Cardiac fibroblast (primary cell): ENCODE measurements at regions not wholly inside any gene's neighbourhood (a gene's known extent, or its start where the extent isn't known, plus 50 kb on each side); places are given as distances from the start of the nearest gene placed in this dataset.

ENCODE experiments used
- DNase-seq, 2 donors: peaks; one replicate each; pipeline versions ENCODE4 v3.0.0 to v3.0.0-alpha.2; 2010; ENCODE audit warnings: low read depth in 2 of 2
- H3K4me3 ChIP-seq, 2 donors: replicated peaks in 1 of 2; 1 replicate in 1 of 2; 2 replicates in 1 of 2; pipeline ENCODE4 v1.5.1; 2011; ENCODE audit warnings: low read depth in 2 of 2, low read length in 2 of 2, mild to moderate bottlenecking in 2 of 2, moderate library complexity in 1 of 2
- TF ChIP-seq, protein P1 (sequence below): IDR thresholded peaks from one replicate; pipeline ENCODE4 v1.5.1; 2011; ENCODE audit warnings: low read depth, mild to moderate bottlenecking, low read length, inconsistent platforms

GRCh38 chr4:178395798-178396197, 953.6 kb upstream of the AGA start:
- TF ChIP-seq, protein P1, sequence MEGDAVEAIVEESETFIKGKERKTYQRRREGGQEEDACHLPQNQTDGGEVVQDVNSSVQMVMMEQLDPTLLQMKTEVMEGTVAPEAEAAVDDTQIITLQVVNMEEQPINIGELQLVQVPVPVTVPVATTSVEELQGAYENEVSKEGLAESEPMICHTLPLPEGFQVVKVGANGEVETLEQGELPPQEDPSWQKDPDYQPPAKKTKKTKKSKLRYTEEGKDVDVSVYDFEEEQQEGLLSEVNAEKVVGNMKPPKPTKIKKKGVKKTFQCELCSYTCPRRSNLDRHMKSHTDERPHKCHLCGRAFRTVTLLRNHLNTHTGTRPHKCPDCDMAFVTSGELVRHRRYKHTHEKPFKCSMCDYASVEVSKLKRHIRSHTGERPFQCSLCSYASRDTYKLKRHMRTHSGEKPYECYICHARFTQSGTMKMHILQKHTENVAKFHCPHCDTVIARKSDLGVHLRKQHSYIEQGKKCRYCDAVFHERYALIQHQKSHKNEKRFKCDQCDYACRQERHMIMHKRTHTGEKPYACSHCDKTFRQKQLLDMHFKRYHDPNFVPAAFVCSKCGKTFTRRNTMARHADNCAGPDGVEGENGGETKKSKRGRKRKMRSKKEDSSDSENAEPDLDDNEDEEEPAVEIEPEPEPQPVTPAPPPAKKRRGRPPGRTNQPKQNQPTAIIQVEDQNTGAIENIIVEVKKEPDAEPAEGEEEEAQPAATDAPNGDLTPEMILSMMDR = no peak

GRCh38 chr4:178412455-178412854, 970.2 kb upstream of the AGA start:
- TF ChIP-seq, protein P1 = no peak
- no peak for DNase-seq
- no peak overlapping the region for H3K4me3 ChIP-seq

More at GRCh38 chr4:178395798-178396197, 953.6 kb upstream of the AGA start:
- no peak overlapping the region for H3K4me3 ChIP-seq
- no peak for DNase-seq

DNA sequence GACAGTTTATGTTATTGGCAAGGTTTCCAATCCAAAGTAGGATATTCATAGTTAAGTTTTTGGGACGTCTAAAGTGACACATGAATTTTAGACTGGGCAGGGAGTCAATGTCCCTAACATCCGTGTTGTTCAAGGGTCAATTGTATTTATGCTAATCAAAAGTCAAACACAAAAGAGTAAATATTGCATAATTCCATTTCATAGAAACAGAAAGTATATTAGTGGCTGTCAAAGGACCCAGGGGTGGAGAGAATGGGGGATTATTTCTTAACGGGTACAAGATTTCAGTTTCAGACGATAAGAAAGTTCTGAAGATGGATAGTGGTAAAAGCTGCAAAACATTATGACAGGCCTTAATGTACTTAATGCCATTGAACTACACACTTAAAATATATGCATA, 971.8 kb upstream of the AGA start:
- TF ChIP-seq, protein P1 = no peak
- no peak for DNase-seq
- H3K4me3 ChIP-seq = no peak overlapping the region

- no peak for DNase-seq
- TF ChIP-seq, protein P1 = no peak
- no peak overlapping the region for H3K4me3 ChIP-seq
Observed at GRCh38 chr4:178414881-178415446, 972.7 kb upstream of the AGA start.

GRCh38 chr4:178415925-178416324, 973.7 kb upstream of the AGA start:
- no peak for DNase-seq
- no peak overlapping the region for H3K4me3 ChIP-seq
- TF ChIP-seq, protein P1 = no peak

- DNase-seq = no peak
- TF ChIP-seq, protein P1 = no peak
Observed at GRCh38 chr4:178423366-178423765, 981.1 kb upstream of the AGA start.

DNA sequence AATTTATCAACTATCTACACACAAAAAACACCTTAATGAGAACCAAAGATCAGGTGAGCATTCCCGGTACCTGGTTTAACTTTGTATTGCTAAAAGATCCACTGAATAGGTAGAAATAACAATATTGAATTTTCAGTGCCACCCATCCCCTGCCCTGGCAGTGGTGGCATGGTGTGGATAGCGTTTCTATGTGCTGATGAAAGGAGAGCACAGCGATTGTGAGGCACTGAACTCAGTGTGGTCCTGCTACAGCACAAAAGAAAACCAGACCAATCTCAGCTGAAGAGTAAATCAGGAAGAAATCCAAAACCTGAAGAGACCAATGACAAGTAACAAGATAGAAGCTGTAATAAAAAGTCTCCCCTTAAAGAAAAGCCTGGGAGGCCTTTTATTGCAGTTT, 984.6 kb upstream of the AGA start:
- TF ChIP-seq, protein P1 = no peak
- DNase-seq = no peak
- no peak overlapping the region for H3K4me3 ChIP-seq

More at GRCh38 chr4:178423366-178423765, 981.1 kb upstream of the AGA start:
- no peak overlapping the region for H3K4me3 ChIP-seq
